WTC11 (cell line): ENCODE measurements at regions not wholly inside any gene's neighbourhood (a gene's known extent, or its start where the extent isn't known, plus 50 kb on each side); places are given as distances from the start of the nearest gene placed in this dataset.

ENCODE experiments used
- ATAC-seq: fragments of 200-7000 bp; cut with Tn5 transposase; 2 replicates; pipeline ENCODE4 v1.10.0; 2021; ENCODE audit warnings: mild to moderate bottlenecking, moderate library complexity
- CTCF ChIA-PET: fragments of 300-600 bp; sonication (Branson Sonifier 250); formaldehyde crosslinking; loops from one replicate; lab custom pipeline; 2021; ENCODE audit warnings: antibody characterized with exemption; lab: Charles Lee
- POLR2A ChIA-PET: fragments of 350-600 bp; sonication (Branson Sonifier 250); formaldehyde crosslinking; loops from one replicate; lab custom pipeline; 2021; ENCODE audit warnings: antibody characterized with exemption; lab: Charles Lee
- DNase-seq: peaks from one replicate; pipeline ENCODE4 v3.0.0; 2021; ENCODE audit warnings: low spot score
- H3K27ac Mint-ChIP-seq: 2 replicates; pipeline ENCODE4 v1.8.0; 2021; ENCODE audit warnings: mixed read lengths
- H3K27me3 Mint-ChIP-seq: 2 replicates; pipeline ENCODE4 v1.8.0; 2021; ENCODE audit warnings: low read depth, mild to moderate bottlenecking, moderate library complexity, mixed read lengths
- H3K36me3 Mint-ChIP-seq: 2 replicates; pipeline ENCODE4 v1.8.0; 2021; ENCODE audit warnings: mixed read lengths
- H3K4me1 Mint-ChIP-seq: 2 replicates; pipeline ENCODE4 v1.8.0; 2022; ENCODE audit warnings: mixed read lengths
- H3K4me3 Mint-ChIP-seq: 2 replicates; pipeline ENCODE4 v1.8.0; 2021; ENCODE audit warnings: mild to moderate bottlenecking, moderate library complexity, mixed read lengths
- H3K9me3 Mint-ChIP-seq: 2 replicates; pipeline ENCODE4 v1.8.0; 2021; ENCODE audit warnings: mixed read lengths
- ATF1 ChIP-seq: sonication (generic); formaldehyde crosslinking; IDR thresholded peaks from 2 replicates; pipeline ENCODE4 v1.8.1; 2023; ENCODE audit warnings: mild to moderate bottlenecking, moderate library complexity, missing genetic modification reagents
- E2F5 ChIP-seq: sonication (generic); formaldehyde crosslinking; IDR thresholded peaks from 2 replicates; pipeline ENCODE4 v1.8.1; 2022; ENCODE audit warnings: mild to moderate bottlenecking, moderate library complexity, missing genetic modification reagents
- EMX1 ChIP-seq: fragments of 250-450 bp; sonication (Bioruptor Pico); IDR thresholded peaks from 2 replicates; pipeline ENCODE4 v1.8.0; 2021; ENCODE audit warnings: mild to moderate bottlenecking
- ERG ChIP-seq: fragments of 250-450 bp; sonication (Bioruptor Pico); IDR thresholded peaks from 2 replicates; pipeline ENCODE4 v1.8.0; 2021; ENCODE audit warnings: mild to moderate bottlenecking
- FOXJ3 ChIP-seq: sonication (generic); formaldehyde crosslinking; IDR thresholded peaks from 2 replicates; pipeline ENCODE4 v1.9.0; 2021; ENCODE audit warnings: missing genetic modification reagents, mild to moderate bottlenecking, borderline replicate concordance
- FOXP1 ChIP-seq: sonication (generic); formaldehyde crosslinking; IDR thresholded peaks from 2 replicates; pipeline ENCODE4 v1.8.0; 2022; ENCODE audit warnings: missing genetic modification reagents, mild to moderate bottlenecking, moderate library complexity, borderline replicate concordance
- GABPB1 ChIP-seq: sonication (generic); formaldehyde crosslinking; IDR thresholded peaks from 2 replicates; pipeline ENCODE4 v1.8.1; 2023; ENCODE audit warnings: mild to moderate bottlenecking, missing genetic modification reagents
- GTF2I ChIP-seq: fragments of 250-450 bp; sonication (Bioruptor Pico); conservative IDR thresholded peaks from 2 replicates; pipeline ENCODE4 v1.4.0; 2021; ENCODE audit warnings: mild to moderate bottlenecking
- HMGA2 ChIP-seq: fragments of 250-450 bp; sonication (Bioruptor Pico); IDR thresholded peaks from 2 replicates; pipeline ENCODE4 v1.4.0; 2021; ENCODE audit warnings: mild to moderate bottlenecking, moderate library complexity
- JAZF1 ChIP-seq: fragments of 250-450 bp; sonication (Bioruptor Pico); IDR thresholded peaks from 2 replicates; pipeline ENCODE4 v1.9.0; 2021; ENCODE audit warnings: moderate library complexity, mild to moderate bottlenecking, inconsistent platforms
- MLX ChIP-seq: sonication (generic); formaldehyde crosslinking; IDR thresholded peaks from 2 replicates; pipeline ENCODE4 v1.8.1; 2023; ENCODE audit warnings: mild to moderate bottlenecking, missing genetic modification reagents, moderate library complexity
- PRRX2 ChIP-seq: fragments of 250-450 bp; sonication (Bioruptor Pico); IDR thresholded peaks from 2 replicates; pipeline ENCODE4 v1.8.0; 2021; ENCODE audit warnings: mild to moderate bottlenecking
- SP1 ChIP-seq: sonication (generic); formaldehyde crosslinking; conservative IDR thresholded peaks from 2 replicates; pipeline ENCODE4 v1.8.1; 2022; ENCODE audit warnings: missing genetic modification reagents
- ZNF232 ChIP-seq: sonication (generic); formaldehyde crosslinking; IDR thresholded peaks from 2 replicates; pipeline ENCODE4 v1.8.0; 2022; ENCODE audit warnings: mild to moderate bottlenecking, missing genetic modification reagents
- ZNF263 ChIP-seq: sonication (generic); formaldehyde crosslinking; IDR thresholded peaks from 2 replicates; pipeline ENCODE4 v1.8.1; 2022; ENCODE audit warnings: low read depth, mild to moderate bottlenecking, moderate library complexity, missing genetic modification reagents
- ZNF396 ChIP-seq: fragments of 250-450 bp; sonication (Bioruptor Pico); IDR thresholded peaks from 2 replicates; pipeline ENCODE4 v1.8.0; 2021; ENCODE audit warnings: mild to moderate bottlenecking, moderate library complexity, borderline replicate concordance
- ZNF512 ChIP-seq: sonication (generic); formaldehyde crosslinking; IDR thresholded peaks from 2 replicates; pipeline ENCODE4 v1.8.1; 2022; ENCODE audit warnings: missing genetic modification reagents, borderline replicate concordance
- ZNF532 ChIP-seq: fragments of 250-450 bp; sonication (Bioruptor Pico); IDR thresholded peaks from 2 replicates; pipeline ENCODE4 v1.9.0; 2021; ENCODE audit warnings: mild to moderate bottlenecking, borderline replicate concordance
- ZNF671 ChIP-seq: fragments of 250-450 bp; sonication (Bioruptor Pico); IDR thresholded peaks from 2 replicates; pipeline ENCODE4 v1.8.0; 2021; ENCODE audit warnings: mild to moderate bottlenecking

GRCh38 chr12:114209861-114210260, 196.1 kb downstream of the TBX5 start:
- no peaks in the 10 kb centered on the region for H3K36me3 Mint-ChIP-seq
- H3K4me3 Mint-ChIP-seq: no peak overlapping the region
- no peak overlapping the region for H3K27ac Mint-ChIP-seq
- peaks cover 11% of the 10 kb centered on the region for H3K9me3 Mint-ChIP-seq
- no peak for DNase-seq
- no peak for TF ChIP-seq ZNF396
- no peak for TF ChIP-seq PRRX2 (CRISPR knock-in tag)
- TF ChIP-seq FOXP1 (CRISPR knock-in tag): no peak
- no peak for TF ChIP-seq ZNF532 (CRISPR knock-in tag)
- TF ChIP-seq MLX (CRISPR knock-in tag): no peak
- TF ChIP-seq E2F5 (CRISPR knock-in tag): no peak
- TF ChIP-seq ATF1: no peak
- no peak for TF ChIP-seq ZNF671 (CRISPR knock-in tag)
- TF ChIP-seq SP1 (CRISPR knock-in tag): no peak
- no peak for TF ChIP-seq GTF2I (CRISPR knock-in tag)
- TF ChIP-seq EMX1: no peak
- no peak for TF ChIP-seq ZNF232 (CRISPR knock-in tag)
- no peak for TF ChIP-seq HMGA2
- CTCF ChIA-PET: interaction anchor here (0.8 to 1.0 kb wide), 2 partner anchors 43 to 229 kb away, joined by 3 read pairs; no protein-coding TSS in a partner anchor
- no peak for ATAC-seq
- POLR2A ChIA-PET: no interaction called here
- peaks cover 13% of the 10 kb centered on the region for H3K4me1 Mint-ChIP-seq
- peaks cover 3% of the 10 kb centered on the region; the same call in 1 of the 2 replicates for H3K27me3 Mint-ChIP-seq

GRCh38 chr12:114206525-114206924, 199.4 kb downstream of the TBX5 start:
- Mint-ChIP-seq H3K4me1 (peaks cover 13% of the 10 kb centered on the region), H3K4me3 (no peak overlapping the region), H3K36me3 (no peaks in the 10 kb centered on the region), H3K9me3 (peaks cover 12% of the 10 kb centered on the region; the same call in 1 of the 2 replicates), H3K27ac (no peak overlapping the region), H3K27me3 (peaks cover 17% of the 10 kb centered on the region)
- POLR2A ChIA-PET: no interaction called here
- ATAC-seq (no peak), DNase-seq (no peak)
- CTCF ChIA-PET: no interaction called here
- TF ChIP-seq ZNF263 (CRISPR knock-in tag) (no peak), FOXJ3 (CRISPR knock-in tag) (no peak), GABPB1 (CRISPR knock-in tag) (no peak), ZNF512 (CRISPR knock-in tag) (no peak), ERG (no peak), JAZF1 (CRISPR knock-in tag) (no peak)
